HFFc6 (cell line): ENCODE measurements at regions not wholly inside any gene's neighbourhood (a gene's known extent, or its start where the extent isn't known, plus 50 kb on each side); places are given as distances from the start of the nearest gene placed in this dataset.
A peak's percentile ranks its signal among the peaks of the same experiment; 100 is the strongest.

Source experiments
- DNase-seq: peaks from one replicate; pipeline ENCODE4 v3.0.0-alpha.2; 2018
- H3K27ac Mint-ChIP-seq: 2 replicates; pipeline ENCODE4 v1.8.0; 2020; ENCODE audit warnings: mild to moderate bottlenecking, mixed read lengths
- H3K27me3 Mint-ChIP-seq: 2 replicates; pipeline ENCODE4 v1.8.0; 2021; ENCODE audit warnings: mild to moderate bottlenecking, moderate library complexity, mixed read lengths; ENCODE audit not compliant: insufficient read depth
- H3K36me3 Mint-ChIP-seq: 2 replicates; pipeline ENCODE4 v1.8.0; 2021; ENCODE audit warnings: low read depth, mixed read lengths
- H3K4me1 Mint-ChIP-seq: 2 replicates; pipeline ENCODE4 v1.8.0; 2020; ENCODE audit warnings: low read depth, mixed read lengths
- H3K4me3 Mint-ChIP-seq: 2 replicates; pipeline ENCODE4 v1.8.0; 2020; ENCODE audit warnings: mild to moderate bottlenecking, moderate library complexity, mixed read lengths
- H3K9me3 Mint-ChIP-seq: 2 replicates; pipeline ENCODE4 v1.8.0; 2020; ENCODE audit warnings: mild to moderate bottlenecking, mixed read lengths
- TF ChIP-seq, protein P1 (sequence below): fragments of 200-600 bp; sonication (generic); IDR thresholded peaks from 2 replicates; pipeline ENCODE4 v1.5.0; 2021; ENCODE audit warnings: antibody characterized with exemption, mild to moderate bottlenecking

DNA sequence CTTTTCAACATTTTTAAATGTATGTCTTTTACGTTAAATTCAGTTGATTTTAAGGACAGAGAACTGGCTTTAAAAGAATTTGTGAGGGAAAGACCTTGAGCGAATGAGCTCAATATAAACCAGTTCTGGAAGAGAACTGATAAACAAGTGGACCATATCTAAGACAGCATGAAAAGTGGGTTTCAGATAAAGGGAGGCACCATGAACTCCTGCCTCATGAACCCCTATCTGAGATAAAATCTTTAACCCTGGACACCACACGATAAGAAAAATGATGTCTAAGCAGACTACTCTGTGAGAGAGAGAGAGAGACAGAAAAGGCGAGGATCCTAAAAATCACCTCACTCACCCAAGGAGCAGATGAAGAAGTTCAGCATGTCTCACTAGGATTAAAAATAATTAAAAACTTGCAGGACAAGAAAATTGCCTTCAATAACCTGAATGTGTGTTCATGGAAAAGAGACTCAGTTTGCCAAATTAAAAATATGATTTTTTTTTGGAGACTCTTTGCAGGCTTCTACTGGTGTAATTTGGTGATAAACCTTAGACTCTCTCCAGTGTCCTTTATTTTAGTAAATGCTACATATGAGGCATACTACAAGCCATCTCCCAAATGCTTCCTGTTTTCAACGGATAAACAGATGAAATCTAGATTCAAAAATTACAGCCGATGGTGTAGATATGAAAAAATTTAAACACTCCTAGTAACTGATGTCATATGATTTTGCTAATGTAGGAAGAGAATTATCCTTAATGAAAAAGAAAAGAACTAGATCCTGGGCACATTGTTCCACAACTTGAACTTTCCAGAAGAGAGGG lies 299.5 kb downstream of the ADGB start:
- DNase-seq: no peak
- H3K9me3 Mint-ChIP-seq: no peaks in the 10 kb centered on the region
- peaks cover 11% of the 10 kb centered on the region for H3K36me3 Mint-ChIP-seq
- H3K27ac Mint-ChIP-seq: no peak overlapping the region
- no peak overlapping the region for H3K4me3 Mint-ChIP-seq
- TF ChIP-seq, protein P1, sequence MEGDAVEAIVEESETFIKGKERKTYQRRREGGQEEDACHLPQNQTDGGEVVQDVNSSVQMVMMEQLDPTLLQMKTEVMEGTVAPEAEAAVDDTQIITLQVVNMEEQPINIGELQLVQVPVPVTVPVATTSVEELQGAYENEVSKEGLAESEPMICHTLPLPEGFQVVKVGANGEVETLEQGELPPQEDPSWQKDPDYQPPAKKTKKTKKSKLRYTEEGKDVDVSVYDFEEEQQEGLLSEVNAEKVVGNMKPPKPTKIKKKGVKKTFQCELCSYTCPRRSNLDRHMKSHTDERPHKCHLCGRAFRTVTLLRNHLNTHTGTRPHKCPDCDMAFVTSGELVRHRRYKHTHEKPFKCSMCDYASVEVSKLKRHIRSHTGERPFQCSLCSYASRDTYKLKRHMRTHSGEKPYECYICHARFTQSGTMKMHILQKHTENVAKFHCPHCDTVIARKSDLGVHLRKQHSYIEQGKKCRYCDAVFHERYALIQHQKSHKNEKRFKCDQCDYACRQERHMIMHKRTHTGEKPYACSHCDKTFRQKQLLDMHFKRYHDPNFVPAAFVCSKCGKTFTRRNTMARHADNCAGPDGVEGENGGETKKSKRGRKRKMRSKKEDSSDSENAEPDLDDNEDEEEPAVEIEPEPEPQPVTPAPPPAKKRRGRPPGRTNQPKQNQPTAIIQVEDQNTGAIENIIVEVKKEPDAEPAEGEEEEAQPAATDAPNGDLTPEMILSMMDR: no peak
- peaks cover 24% of the 10 kb centered on the region for H3K4me1 Mint-ChIP-seq
- H3K27me3 Mint-ChIP-seq: no peaks in the 10 kb centered on the region; the same call in 1 of the 2 replicates

DNA sequence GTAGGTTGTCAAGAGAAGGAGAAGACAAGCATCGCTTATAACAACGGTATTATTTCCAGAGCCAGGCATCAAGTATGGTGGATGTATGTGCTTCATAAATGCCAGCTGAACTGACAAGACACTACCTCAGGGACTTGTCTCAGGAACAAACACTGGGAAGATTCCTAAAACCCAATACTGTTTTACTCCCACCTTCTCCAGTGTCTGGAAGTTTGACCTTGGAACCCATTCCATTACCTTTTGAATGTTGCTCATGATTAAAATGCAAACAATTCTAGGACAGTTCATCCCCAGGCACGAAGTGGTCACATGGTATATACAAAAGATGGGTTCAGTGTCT lies 300.1 kb downstream of the ADGB start:
- TF ChIP-seq, protein P1: no peak
- DNase-seq: no peak
- H3K4me1 Mint-ChIP-seq: peaks cover 26% of the 10 kb centered on the region
- no peaks in the 10 kb centered on the region; the same call in 1 of the 2 replicates for H3K27me3 Mint-ChIP-seq
- no peak overlapping the region for H3K4me3 Mint-ChIP-seq
- H3K9me3 Mint-ChIP-seq: no peaks in the 10 kb centered on the region
- H3K36me3 Mint-ChIP-seq: peaks cover 11% of the 10 kb centered on the region
- H3K27ac Mint-ChIP-seq: no peak overlapping the region

DNA sequence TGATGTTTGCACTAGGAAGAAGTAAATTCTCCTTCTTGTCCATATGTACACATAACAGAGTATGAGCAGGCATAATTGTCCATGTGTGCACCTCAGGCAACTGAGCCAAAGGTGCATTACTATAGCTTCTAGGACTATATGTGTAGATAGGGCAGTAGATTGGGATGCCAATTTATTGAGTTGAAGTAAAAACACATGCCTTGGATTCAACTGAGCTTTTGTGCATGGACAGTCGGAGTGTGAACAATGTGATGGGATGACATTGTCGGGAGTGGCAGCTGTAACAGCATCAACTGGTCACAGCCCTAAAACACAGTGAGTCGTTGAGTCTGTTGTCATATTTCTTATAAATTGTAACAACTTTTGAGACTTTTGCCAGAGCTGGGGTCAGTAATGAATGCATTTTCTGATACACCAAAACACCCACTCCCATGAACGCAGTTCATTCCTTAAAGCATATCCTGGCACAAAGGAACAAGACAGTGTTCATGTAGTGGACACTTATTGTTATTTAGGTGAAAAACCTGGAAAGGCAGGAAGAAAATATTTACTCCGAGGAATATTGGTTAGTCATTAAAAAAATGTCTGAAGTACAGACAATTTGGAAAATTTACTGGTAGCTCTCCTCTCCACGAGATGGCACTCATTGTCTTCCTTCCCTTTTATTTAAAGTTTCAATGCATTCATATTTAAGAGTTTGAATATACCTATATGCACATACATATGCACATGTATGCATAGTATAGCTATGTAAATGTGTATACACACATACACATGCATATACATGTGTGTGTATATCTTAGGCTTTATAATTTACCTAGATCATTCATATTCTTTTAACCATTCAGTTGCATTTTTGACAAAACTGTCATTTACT lies 302.0 kb upstream of the STXBP5 start:
- H3K4me3 Mint-ChIP-seq: no peak overlapping the region
- DNase-seq: peak; percentile 39
- no peaks in the 10 kb centered on the region for H3K9me3 Mint-ChIP-seq
- peaks cover 42% of the 10 kb centered on the region for H3K4me1 Mint-ChIP-seq
- peak overlapping the region; percentile 46 for H3K27ac Mint-ChIP-seq
- TF ChIP-seq, protein P1: peak; percentile 76
- no peaks in the 10 kb centered on the region; the same call in 1 of the 2 replicates for H3K27me3 Mint-ChIP-seq
- no peaks in the 10 kb centered on the region for H3K36me3 Mint-ChIP-seq

DNA sequence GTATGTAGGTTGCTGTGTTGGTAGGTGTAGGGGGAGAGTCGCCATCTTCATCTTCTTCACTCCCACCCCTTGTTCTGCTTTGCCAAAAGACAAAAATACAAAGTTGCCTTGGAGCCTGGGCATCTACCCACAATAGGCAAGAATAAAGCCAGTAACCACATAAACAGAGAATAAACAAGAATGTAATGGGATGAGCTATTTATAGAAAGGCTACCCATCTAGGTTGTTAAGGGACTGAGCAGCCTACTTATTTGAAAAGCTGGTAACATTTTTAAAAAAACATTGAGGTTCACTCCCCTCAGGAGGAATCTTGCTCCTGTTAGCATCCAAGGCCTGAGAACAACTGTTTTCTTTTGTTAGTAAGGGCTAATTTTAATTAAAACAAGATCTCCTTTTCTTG lies 301.4 kb upstream of the STXBP5 start:
- peak overlapping the region; percentile 46 for H3K27ac Mint-ChIP-seq
- H3K27me3 Mint-ChIP-seq: no peaks in the 10 kb centered on the region; the same call in 1 of the 2 replicates
- TF ChIP-seq, protein P1: no peak
- peaks cover 4% of the 10 kb centered on the region; the same call in 1 of the 2 replicates for H3K36me3 Mint-ChIP-seq
- no peak overlapping the region for H3K4me3 Mint-ChIP-seq
- DNase-seq: peak; percentile 28
- peaks cover 42% of the 10 kb centered on the region for H3K4me1 Mint-ChIP-seq
- no peaks in the 10 kb centered on the region for H3K9me3 Mint-ChIP-seq

DNA sequence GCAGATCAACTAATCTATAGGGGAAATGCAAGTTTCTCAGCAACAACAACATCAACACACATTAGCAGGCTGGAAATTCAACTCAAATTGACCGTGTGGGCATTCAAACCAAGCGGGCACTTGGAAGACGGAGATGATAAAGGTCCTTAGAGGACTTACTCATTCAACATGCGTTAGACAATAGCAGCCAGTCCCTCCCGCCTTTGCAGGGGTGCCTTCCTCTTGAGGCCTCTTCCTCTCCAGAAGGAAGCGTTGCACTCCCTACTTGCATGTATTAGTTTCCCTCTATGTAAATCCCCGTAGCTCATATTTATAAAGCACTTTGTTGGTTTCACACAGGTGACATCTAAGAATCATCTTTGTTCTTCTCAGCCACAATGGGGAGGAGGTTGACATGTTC lies 300.8 kb upstream of the STXBP5 start:
- H3K9me3 Mint-ChIP-seq: no peaks in the 10 kb centered on the region
- no peak for DNase-seq
- peaks cover 42% of the 10 kb centered on the region for H3K4me1 Mint-ChIP-seq
- TF ChIP-seq, protein P1: no peak
- no peak overlapping the region for H3K27ac Mint-ChIP-seq
- H3K27me3 Mint-ChIP-seq: no peaks in the 10 kb centered on the region; the same call in 1 of the 2 replicates
- no peak overlapping the region for H3K4me3 Mint-ChIP-seq
- H3K36me3 Mint-ChIP-seq: peaks cover 6% of the 10 kb centered on the region
